Epithelial cell of proximal tubule (primary cell): ENCODE measurements at regions not wholly inside any gene's neighbourhood (a gene's known extent, or its start where the extent isn't known, plus 50 kb on each side); places are given as distances from the start of the nearest gene placed in this dataset.

ENCODE experiments used
- DNase-seq: peaks from one replicate; pipeline ENCODE4 v3.0.0-alpha.2; 2011; ENCODE audit warnings: low read depth
- H3K4me3 ChIP-seq: 2 replicates; pipeline ENCODE4 v1.5.1; 2011; ENCODE audit warnings: low read depth, mild to moderate bottlenecking, low read length
- TF ChIP-seq, protein P1 (sequence below): conservative IDR thresholded peaks from 2 replicates; pipeline ENCODE4 v1.5.1; 2012; ENCODE audit warnings: low read depth, mild to moderate bottlenecking, low read length

DNA sequence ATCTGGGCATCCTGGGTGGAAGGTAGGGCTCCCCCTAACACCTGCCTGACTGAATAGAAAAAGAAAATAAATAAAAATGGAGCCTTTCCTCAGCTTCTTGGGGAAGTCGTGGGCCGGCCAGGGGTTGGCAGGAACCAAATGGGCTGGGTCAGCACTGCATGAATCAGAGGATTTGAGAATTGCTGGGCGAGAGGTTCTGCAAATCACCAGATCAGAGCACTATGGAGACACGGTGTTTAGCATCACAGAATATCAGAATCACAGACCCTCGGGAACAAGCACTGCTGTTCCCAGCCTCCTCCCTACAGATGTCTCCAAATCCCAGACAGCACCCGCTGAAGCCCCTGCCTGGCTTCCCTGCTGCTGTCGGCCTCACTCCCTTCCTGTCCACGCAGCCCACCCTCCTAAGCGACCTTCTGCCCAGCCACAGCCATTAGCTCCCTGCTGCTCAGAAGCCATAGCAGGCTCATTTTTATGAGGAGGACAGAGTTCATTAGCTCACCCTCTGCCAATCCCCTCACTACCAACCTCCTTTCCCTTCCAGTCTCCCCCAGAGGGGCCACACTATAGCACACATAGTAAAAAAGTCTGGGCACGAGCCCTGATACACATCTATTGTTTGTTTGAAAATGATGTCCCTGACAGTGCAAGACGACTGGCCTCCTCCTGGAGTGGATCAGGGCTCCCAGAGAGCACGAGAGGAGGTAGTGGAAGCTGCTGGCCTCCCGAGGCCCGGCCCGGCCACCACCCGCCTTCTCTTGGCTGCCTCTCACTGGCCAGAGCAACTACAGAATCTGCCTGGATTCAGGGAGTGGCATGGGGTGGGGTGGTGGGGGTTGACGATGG lies 64.6 kb upstream of the TAF1B start:
- TF ChIP-seq, protein P1, sequence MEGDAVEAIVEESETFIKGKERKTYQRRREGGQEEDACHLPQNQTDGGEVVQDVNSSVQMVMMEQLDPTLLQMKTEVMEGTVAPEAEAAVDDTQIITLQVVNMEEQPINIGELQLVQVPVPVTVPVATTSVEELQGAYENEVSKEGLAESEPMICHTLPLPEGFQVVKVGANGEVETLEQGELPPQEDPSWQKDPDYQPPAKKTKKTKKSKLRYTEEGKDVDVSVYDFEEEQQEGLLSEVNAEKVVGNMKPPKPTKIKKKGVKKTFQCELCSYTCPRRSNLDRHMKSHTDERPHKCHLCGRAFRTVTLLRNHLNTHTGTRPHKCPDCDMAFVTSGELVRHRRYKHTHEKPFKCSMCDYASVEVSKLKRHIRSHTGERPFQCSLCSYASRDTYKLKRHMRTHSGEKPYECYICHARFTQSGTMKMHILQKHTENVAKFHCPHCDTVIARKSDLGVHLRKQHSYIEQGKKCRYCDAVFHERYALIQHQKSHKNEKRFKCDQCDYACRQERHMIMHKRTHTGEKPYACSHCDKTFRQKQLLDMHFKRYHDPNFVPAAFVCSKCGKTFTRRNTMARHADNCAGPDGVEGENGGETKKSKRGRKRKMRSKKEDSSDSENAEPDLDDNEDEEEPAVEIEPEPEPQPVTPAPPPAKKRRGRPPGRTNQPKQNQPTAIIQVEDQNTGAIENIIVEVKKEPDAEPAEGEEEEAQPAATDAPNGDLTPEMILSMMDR: no peak
- no peak for DNase-seq
- no peak overlapping the region for H3K4me3 ChIP-seq

GRCh38 chr2:9779596-9780264 lies 63.5 kb upstream of the TAF1B start:
- TF ChIP-seq, protein P1: no peak
- no peak overlapping the region for H3K4me3 ChIP-seq
- DNase-seq: no peak

GRCh38 chr2:9780368-9781130 lies 62.7 kb upstream of the TAF1B start:
- DNase-seq: no peak
- TF ChIP-seq, protein P1: no peak
- H3K4me3 ChIP-seq: no peak overlapping the region

DNA sequence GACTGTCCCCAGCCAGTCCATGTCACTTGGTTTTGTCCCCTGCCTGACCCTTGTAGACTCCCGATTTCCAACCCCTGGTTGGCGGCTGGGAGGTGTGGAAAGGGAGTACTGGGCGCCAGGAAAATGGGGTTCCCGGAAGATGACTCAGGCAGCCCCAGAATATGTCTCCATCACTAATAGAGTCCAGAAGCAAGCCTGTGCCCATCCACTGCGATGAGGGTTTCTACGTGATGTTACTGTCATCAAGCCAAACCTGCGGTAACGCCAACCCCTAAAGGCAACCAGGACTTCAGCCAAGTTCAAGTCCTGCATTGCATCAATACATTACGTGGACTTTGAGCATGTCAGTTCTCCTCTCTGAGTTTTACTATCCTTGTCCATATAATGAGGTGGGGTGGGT lies 62.0 kb upstream of the TAF1B start:
- TF ChIP-seq, protein P1: no peak
- no peak for DNase-seq
- H3K4me3 ChIP-seq: no peak overlapping the region

GRCh38 chr2:9782197-9782719 lies 61.0 kb upstream of the TAF1B start:
- TF ChIP-seq, protein P1: peak; percentile 17
- DNase-seq: no peak
- no peak overlapping the region for H3K4me3 ChIP-seq

GRCh38 chr2:9789371-9789770 lies 53.9 kb upstream of the TAF1B start:
- TF ChIP-seq, protein P1: no peak
- no peak overlapping the region for H3K4me3 ChIP-seq
- DNase-seq: no peak
